Naive thymus-derived CD8-positive, alpha-beta T cell (primary cell): ENCODE measurements at regions not wholly inside any gene's neighbourhood (a gene's known extent, or its start where the extent isn't known, plus 50 kb on each side); places are given as distances from the start of the nearest gene placed in this dataset.

Source experiments
- ATAC-seq, 2 donors: fragments of 150-1000 bp; cut with Tn5 transposase in 1 of 2; sonication (Bioruptor Pico), chemical (Tn5 transposase) in 1 of 2; 1 replicate in 1 of 2; 2 replicates in 1 of 2; pipeline ENCODE4 v1.10.0; 2021; ENCODE audit warnings: mild to moderate bottlenecking in 2 of 2, moderate library complexity in 2 of 2
- POLR2A ChIA-PET: fragments of 350-600 bp; sonication (Branson Sonifier 250); formaldehyde crosslinking; loops from one replicate; lab custom pipeline; 2021; ENCODE audit warnings: antibody characterized with exemption; lab: Charles Lee
- DNase-seq, 10 donors: peaks; one replicate each; pipeline versions ENCODE4 v3.0.0 to v3.0.0-alpha.2; 2020 to 2022
- H3K27ac Mint-ChIP-seq, 10 donors: one replicate each; pipeline ENCODE4 v1.8.0; 2020 to 2022; ENCODE audit warnings: mild to moderate bottlenecking in 10 of 10, mixed read lengths in 10 of 10, moderate library complexity in 4 of 10, inconsistent platforms in 1 of 10
- H3K27me3 Mint-ChIP-seq, 5 donors: one replicate each; pipeline ENCODE4 v1.8.0; 2021 to 2022; ENCODE audit warnings: mixed read lengths in 5 of 5
- H3K36me3 Mint-ChIP-seq, 3 donors: one replicate each; pipeline ENCODE4 v1.8.0; 2020 to 2022; ENCODE audit warnings: mixed read lengths in 3 of 3, mild to moderate bottlenecking in 2 of 3, inconsistent platforms in 1 of 3
- H3K4me1 Mint-ChIP-seq, 4 donors: one replicate each; pipeline ENCODE4 v1.8.0; 2021 to 2022; ENCODE audit warnings: mixed read lengths in 4 of 4
- H3K4me3 Mint-ChIP-seq, 10 donors: one replicate each; pipeline ENCODE4 v1.8.0; 2020 to 2022; ENCODE audit warnings: mild to moderate bottlenecking in 10 of 10, mixed read lengths in 10 of 10, moderate library complexity in 6 of 10, inconsistent platforms in 1 of 10
- H3K9me3 Mint-ChIP-seq, 9 donors: one replicate each; pipeline ENCODE4 v1.8.0; 2020 to 2022; ENCODE audit warnings: mixed read lengths in 9 of 9, mild to moderate bottlenecking in 3 of 9, inconsistent platforms in 1 of 9, moderate library complexity in 1 of 9

DNA sequence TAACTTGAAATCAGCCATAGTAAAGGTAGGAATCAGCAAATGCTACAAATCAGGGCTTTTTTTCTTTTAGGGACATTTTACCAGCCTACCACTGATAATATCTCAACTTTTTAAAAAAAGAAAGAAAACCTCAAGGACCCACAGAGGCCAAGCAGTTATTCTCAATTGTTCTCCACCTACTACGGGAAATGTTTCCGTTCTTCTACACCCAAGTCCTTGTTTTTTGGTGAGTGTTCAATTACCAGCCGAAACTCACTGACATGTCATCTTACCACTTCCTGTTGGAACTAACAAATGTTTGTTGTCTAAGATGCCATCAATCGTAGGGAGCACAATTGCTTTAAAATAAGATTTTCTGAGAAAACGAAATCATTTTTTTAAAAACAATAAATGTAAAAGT lies 50.2 kb upstream of the CDK1 start:
- Mint-ChIP-seq H3K27ac (peak overlapping the region in 9 of 10 donors; percentile 23 to 93 (median 83)), H3K4me3 (peak overlapping the region in 9 of 10 donors; percentile 25 to 75 (median 61)), H3K4me1 (peaks cover 28 to 61% (median 43%) of the 10 kb centered on the region in 4 donors), H3K9me3 (peaks cover 0 to 6% (median 0%) of the 10 kb centered on the region in 9 donors), H3K27me3 (peaks cover 0 to 30% (median 8%) of the 10 kb centered on the region in 5 donors), H3K36me3 (peaks cover 0 to 4% (median 0%) of the 10 kb centered on the region in 3 donors)
- peak in 5 of 10 donors; percentile 17 to 73 (median 42) for DNase-seq
- peak in 1 of 2 donors; percentile 69 for ATAC-seq
- POLR2A ChIA-PET, result no interaction called here

DNA sequence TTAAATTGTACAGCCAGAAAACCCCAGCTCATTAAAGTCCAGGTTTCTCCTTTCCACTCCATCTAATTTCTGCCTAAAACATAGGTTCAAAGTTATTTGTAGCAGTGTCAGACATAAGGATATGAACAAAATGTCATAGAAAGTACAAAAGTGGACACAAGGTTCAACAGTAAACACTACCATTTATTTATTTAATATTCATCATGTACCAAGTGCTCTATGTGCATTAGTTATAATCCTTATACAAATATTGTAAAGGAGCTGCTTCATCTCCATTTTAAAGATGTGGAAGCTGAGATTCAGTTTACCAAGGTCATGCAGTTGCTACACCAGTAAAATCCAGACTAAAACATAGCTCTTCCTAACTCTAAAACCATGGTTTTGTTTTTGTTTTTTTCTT lies 52.0 kb upstream of the CDK1 start:
- no peak for DNase-seq
- POLR2A ChIA-PET, result no interaction called here
- Mint-ChIP-seq H3K36me3 (peaks cover 0 to 4% (median 3%) of the 10 kb centered on the region in 3 donors), H3K4me1 (peaks cover 13 to 46% (median 31%) of the 10 kb centered on the region in 4 donors), H3K4me3 (no peak overlapping the region), H3K27ac (peak overlapping the region in 3 of 10 donors; percentile 58 to 93 (median 83)), H3K27me3 (peaks cover 0 to 19% (median 8%) of the 10 kb centered on the region in 5 donors), H3K9me3 (peaks cover 0 to 6% (median 0%) of the 10 kb centered on the region in 9 donors)
- no peak for ATAC-seq

DNA sequence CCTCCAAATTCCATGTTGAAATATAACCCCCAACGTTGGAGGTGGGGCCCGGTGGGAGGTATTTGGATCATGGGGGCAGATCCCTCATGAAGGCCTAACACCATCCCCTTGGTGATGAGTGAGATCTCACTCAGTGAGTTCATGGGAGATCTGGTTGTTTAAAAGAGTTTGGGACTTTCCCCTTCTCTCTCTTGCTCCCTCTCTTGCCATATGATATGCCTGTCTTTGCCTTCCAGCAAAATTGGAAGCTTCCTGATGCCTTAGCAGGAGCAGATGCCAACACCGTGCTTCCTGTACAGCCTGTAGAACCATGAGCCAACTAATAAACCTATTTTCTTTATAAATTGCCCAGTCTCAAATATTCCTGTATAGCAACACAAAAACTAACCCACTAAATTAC lies 55.7 kb upstream of the CDK1 start:
- Mint-ChIP-seq H3K4me3 (peak overlapping the region in 1 of 10 donors; percentile 17), H3K9me3 (peaks cover 0 to 6% (median 0%) of the 10 kb centered on the region in 9 donors), H3K4me1 (peaks cover under 1 to 20% (median 15%) of the 10 kb centered on the region in 4 donors), H3K27ac (no peak overlapping the region), H3K36me3 (peaks cover 0 to 4% (median 3%) of the 10 kb centered on the region in 3 donors), H3K27me3 (peaks cover 0 to 19% (median 8%) of the 10 kb centered on the region in 5 donors)
- ATAC-seq, result no peak
- POLR2A ChIA-PET, result no interaction called here
- no peak for DNase-seq

DNA sequence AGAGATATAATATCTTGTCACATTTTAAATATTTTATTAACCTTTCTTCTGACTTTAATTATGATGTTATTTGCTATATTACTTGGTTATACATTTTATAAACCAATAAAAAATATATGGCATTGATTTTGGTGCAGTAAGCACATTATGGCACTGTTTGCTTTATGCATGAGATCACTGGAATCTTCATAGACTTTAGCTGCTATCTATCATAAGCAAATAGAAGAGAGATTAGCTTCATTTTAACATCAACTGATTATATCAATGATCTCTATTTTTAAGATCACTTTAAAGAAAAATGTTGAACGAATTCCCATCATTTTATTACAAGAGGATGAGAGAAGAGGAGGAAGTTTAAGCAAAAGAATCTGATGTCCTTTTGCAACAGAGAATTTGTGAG lies 58.6 kb upstream of the CDK1 start:
- Mint-ChIP-seq H3K4me3 (no peak overlapping the region), H3K4me1 (peaks cover 0 to 3% (median 2%) of the 10 kb centered on the region in 4 donors), H3K9me3 (peaks cover 0 to 6% (median 0%) of the 10 kb centered on the region in 9 donors), H3K27me3 (peaks cover 0 to 9% (median 1%) of the 10 kb centered on the region in 5 donors), H3K36me3 (peaks cover 0 to 4% (median 3%) of the 10 kb centered on the region in 3 donors), H3K27ac (peak overlapping the region in 1 of 10 donors; percentile 58)
- POLR2A ChIA-PET, result no interaction called here
- no peak for ATAC-seq
- no peak for DNase-seq

DNA sequence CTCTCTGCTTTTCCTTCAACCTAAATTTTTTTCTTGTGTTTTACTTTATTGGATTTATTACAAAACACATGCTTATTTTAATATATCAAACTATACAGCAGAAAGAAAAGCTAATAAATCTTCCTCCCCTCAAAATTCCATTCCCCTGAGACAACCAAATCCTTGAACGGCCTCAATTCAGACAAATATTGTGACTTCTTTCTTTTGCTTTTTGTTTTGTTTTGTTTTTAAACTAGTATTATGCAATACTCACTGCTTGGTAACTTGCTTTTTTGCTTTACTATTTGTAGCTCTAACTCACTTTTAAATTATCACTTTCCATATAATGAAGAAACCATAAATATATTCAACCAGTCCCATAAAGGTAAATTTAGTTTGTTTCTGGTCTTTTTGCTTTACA lies 59.4 kb upstream of the CDK1 start:
- Mint-ChIP-seq H3K36me3 (peaks cover 0 to 3% (median 0%) of the 10 kb centered on the region in 3 donors), H3K4me3 (no peak overlapping the region), H3K27ac (no peak overlapping the region), H3K4me1 (peaks cover 3 to 8% (median 5%) of the 10 kb centered on the region in 4 donors), H3K27me3 (peaks cover 0 to 6% (median 0%) of the 10 kb centered on the region in 5 donors), H3K9me3 (peaks cover 0 to 3% (median 0%) of the 10 kb centered on the region in 9 donors)
- DNase-seq (no peak), ATAC-seq (no peak)
- POLR2A ChIA-PET, result no interaction called here

DNA sequence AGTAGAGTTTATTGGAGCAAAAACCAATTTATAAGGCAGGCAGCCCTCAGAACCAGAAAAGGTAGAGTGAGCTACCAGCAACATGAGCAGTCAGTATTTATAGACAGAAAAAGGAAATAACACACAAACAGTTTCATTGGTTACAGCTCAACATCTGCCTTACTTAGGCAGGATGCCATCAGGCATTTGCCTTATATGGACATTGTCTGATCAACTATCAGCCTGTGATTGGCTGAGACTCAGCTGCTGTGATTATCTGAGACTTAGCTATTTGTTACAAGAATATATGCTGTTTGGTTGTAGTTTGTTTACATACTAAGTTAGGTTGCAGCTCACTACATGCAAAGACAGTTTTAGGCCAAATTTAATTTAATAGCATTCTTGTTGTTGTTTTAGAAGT lies 60.4 kb upstream of the CDK1 start:
- peaks cover 0 to 3% (median 0%) of the 10 kb centered on the region in 3 donors for H3K36me3 Mint-ChIP-seq
- H3K9me3 Mint-ChIP-seq, result peaks cover 0 to 2% (median 0%) of the 10 kb centered on the region in 9 donors
- peaks cover 3 to 8% (median 5%) of the 10 kb centered on the region in 4 donors for H3K4me1 Mint-ChIP-seq
- ATAC-seq (peak in 1 of 2 donors; percentile 40), DNase-seq (no peak)
- H3K4me3 Mint-ChIP-seq, result no peak overlapping the region
- peaks cover 0 to 6% (median 0%) of the 10 kb centered on the region in 5 donors for H3K27me3 Mint-ChIP-seq
- H3K27ac Mint-ChIP-seq, result no peak overlapping the region
- POLR2A ChIA-PET, result no interaction called here

DNA sequence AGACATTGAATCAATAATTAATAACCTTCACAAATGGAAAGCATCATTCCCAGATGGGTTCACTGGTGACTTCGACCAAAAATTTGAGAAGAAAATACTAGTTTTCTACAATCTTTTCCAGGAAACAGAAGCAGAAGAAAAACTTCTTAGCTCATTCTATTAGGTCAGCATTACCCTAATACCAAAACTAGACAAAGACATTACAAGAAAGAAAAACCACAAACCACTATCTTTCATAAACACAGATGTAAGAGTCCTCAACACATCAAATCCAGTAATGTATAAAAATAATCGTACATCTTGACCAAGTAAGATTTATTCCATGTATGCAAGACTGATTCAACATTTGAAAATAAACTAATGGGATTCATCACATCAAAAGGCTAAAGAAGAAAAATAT lies 64.0 kb upstream of the CDK1 start:
- Mint-ChIP-seq H3K9me3 (peaks cover 0 to 2% (median 0%) of the 10 kb centered on the region in 9 donors), H3K27me3 (peaks cover 0 to 3% (median 0%) of the 10 kb centered on the region in 5 donors), H3K27ac (no peak overlapping the region), H3K4me3 (peak overlapping the region in 1 of 10 donors; percentile 6), H3K36me3 (no peaks in the 10 kb centered on the region), H3K4me1 (peaks cover 3 to 12% (median 5%) of the 10 kb centered on the region in 4 donors)
- DNase-seq (no peak), ATAC-seq (no peak)
- POLR2A ChIA-PET, result no interaction called here

DNA sequence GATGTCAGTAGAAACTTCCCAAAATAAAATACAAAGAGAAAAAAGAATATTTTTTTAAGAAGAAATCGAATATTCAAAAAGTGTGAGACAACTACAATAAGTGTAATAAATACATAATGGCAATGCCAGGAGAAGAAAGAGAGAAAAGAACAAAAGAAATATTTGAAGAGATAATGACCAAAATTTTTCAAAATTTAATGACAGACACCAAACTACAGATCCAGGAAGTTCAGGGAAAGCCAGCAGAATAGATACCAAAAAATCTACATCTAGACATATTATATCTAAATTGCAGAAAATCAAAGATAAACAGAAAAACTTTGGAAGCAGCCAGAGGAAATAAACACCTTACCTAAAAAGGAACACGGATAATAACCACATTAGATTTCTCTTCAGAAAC lies 66.8 kb upstream of the CDK1 start:
- H3K27ac Mint-ChIP-seq, result peak overlapping the region in 1 of 10 donors; percentile 24

DNA sequence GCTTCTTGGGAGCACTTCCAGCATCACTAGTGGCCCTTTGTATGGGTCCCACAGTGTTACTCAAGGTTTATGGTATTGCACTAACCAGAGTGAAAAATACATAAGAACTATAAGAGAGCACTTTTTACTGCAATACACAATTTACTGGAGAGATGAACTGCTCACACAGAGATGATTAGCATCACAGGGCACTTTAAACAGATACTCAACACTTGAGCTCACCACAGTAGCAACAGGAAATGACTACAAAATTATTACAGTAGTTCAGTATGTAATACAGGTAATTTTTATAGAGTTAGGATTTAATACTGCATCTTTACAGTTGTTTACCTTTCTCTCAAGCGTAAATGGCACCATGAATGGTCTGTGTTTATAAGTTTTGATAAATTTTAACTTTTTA lies 68.2 kb upstream of the CDK1 start:
- peaks cover 0 to 5% (median 0%) of the 10 kb centered on the region in 9 donors for H3K9me3 Mint-ChIP-seq
- ATAC-seq (no peak), DNase-seq (no peak)
- H3K27me3 Mint-ChIP-seq, result peaks cover 0 to 7% (median 2%) of the 10 kb centered on the region in 5 donors
- H3K36me3 Mint-ChIP-seq, result peaks cover 0 to 5% (median 0%) of the 10 kb centered on the region in 3 donors
- peaks cover 3 to 25% (median 6%) of the 10 kb centered on the region in 4 donors for H3K4me1 Mint-ChIP-seq
- POLR2A ChIA-PET, result no interaction called here
- H3K27ac Mint-ChIP-seq, result no peak overlapping the region
- no peak overlapping the region for H3K4me3 Mint-ChIP-seq

More for the DNA sequence above, 66.8 kb upstream of the CDK1 start:
- Mint-ChIP-seq H3K4me3 (no peak overlapping the region), H3K4me1 (peaks cover 3 to 23% (median 7%) of the 10 kb centered on the region in 4 donors), H3K9me3 (peaks cover 0 to 5% (median 0%) of the 10 kb centered on the region in 9 donors), H3K36me3 (peaks cover 0 to 5% (median 0%) of the 10 kb centered on the region in 3 donors), H3K27me3 (peaks cover 0 to 7% (median 2%) of the 10 kb centered on the region in 5 donors)
- ATAC-seq, result no peak
- no peak for DNase-seq
- POLR2A ChIA-PET, result no interaction called here

DNA sequence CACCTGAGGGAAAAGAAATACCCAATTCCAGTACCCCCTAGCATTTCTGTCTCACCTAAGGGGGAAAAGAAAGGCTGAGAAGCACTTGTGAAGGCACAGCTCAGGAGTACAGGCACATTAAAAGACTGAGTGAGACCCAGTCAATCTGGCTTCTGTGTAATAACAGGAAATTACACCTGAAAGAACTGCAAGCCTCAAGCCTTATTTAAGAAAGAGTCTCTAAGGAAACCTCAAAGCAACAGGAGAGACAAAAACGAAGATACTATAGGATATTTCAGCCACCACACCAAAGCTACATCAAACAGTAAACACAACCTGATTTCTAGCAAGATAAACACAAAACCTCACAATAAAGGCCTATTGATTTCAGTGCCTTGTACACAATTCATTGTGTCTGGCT lies 69.6 kb upstream of the CDK1 start:
- Mint-ChIP-seq H3K4me1 (peaks cover 0 to 24% (median 6%) of the 10 kb centered on the region in 4 donors), H3K36me3 (peaks cover 0 to 5% (median 0%) of the 10 kb centered on the region in 3 donors), H3K27ac (peak overlapping the region in 2 of 10 donors; percentile 15 to 85), H3K4me3 (no peak overlapping the region), H3K9me3 (peaks cover 0 to 5% (median 0%) of the 10 kb centered on the region in 9 donors), H3K27me3 (peaks cover 0 to 7% (median 2%) of the 10 kb centered on the region in 5 donors)
- DNase-seq (no peak), ATAC-seq (peak in 1 of 2 donors; percentile 65)
- POLR2A ChIA-PET, result no interaction called here

DNA sequence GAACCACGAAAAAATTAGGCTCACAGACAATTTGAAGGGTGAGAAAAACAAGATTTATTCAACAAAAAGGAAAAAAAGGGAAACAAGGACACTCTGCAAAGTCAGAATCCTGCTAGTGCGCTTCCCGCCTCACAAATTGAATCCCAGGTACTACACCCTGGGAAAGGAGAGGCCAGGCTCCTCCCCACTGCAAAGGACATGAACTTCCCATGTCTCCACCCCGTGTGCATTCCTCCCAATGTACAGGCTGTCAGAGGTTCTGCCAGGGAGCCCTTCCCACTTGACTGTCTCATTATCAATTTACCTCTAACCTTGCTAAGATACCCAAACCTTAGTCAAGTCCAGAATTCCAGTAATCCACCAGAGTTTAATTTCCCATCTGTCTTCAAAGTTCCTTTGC lies 70.4 kb upstream of the CDK1 start:
- no peak for DNase-seq
- POLR2A ChIA-PET, result no interaction called here
- peaks cover 0 to 5% (median 0%) of the 10 kb centered on the region in 3 donors for H3K36me3 Mint-ChIP-seq
- no peak overlapping the region for H3K4me3 Mint-ChIP-seq
- peaks cover 0 to 5% (median 0%) of the 10 kb centered on the region in 9 donors for H3K9me3 Mint-ChIP-seq
- no peak for ATAC-seq
- no peak overlapping the region for H3K27ac Mint-ChIP-seq
- H3K4me1 Mint-ChIP-seq, result peaks cover 0 to 28% (median 8%) of the 10 kb centered on the region in 4 donors
- H3K27me3 Mint-ChIP-seq, result peaks cover 0 to 7% (median 1%) of the 10 kb centered on the region in 5 donors

DNA sequence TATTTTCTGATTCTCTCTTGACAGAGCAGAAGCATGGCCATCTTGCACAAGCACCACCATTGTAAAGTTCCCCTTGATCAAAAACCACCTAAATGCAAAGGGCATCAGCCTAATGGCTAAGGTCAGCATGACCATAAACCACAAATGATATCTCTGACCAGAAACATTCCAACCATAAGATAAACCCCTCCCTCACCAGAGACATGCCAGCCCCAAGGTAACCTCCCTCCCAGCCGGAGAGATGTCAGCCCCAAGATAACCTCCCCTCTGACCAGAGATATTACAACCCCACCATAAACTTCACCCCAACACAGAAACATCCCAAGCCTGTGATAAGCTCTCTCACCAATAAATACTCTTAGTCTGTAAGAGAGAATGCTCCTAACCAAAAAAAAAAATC lies 72.1 kb upstream of the CDK1 start:
- H3K36me3 Mint-ChIP-seq, result peaks cover 0 to 5% (median 2%) of the 10 kb centered on the region in 3 donors
- no peak overlapping the region for H3K4me3 Mint-ChIP-seq
- H3K27ac Mint-ChIP-seq, result peak overlapping the region in 3 of 10 donors; percentile 3 to 57 (median 45)
- H3K4me1 Mint-ChIP-seq, result peaks cover 0 to 28% (median 8%) of the 10 kb centered on the region in 4 donors
- peaks cover 0 to 5% (median 0%) of the 10 kb centered on the region in 9 donors for H3K9me3 Mint-ChIP-seq
- no peak for DNase-seq
- no peak for ATAC-seq
- peaks cover 0 to 4% (median 1%) of the 10 kb centered on the region in 5 donors for H3K27me3 Mint-ChIP-seq
- POLR2A ChIA-PET, result no interaction called here

DNA sequence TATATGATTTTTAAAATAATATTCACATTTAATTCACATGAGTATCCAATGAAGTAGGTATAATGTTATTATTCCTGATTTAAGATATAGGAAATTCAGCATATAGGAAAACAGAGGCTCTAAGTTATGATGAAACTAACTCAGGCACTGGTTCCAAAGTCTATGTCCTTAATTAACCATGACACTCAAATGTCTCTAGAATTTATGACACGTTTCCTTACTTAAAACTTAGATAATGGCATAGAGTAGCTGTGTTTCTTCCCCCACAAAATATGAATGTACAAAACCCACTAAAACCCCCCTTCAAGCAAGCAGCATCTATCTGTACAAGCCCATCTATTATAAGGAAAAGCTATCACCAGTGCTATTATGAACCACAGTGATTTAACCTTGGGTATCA lies 72.9 kb upstream of the CDK1 start:
- peak overlapping the region in 1 of 10 donors; percentile 57 for H3K27ac Mint-ChIP-seq
- H3K27me3 Mint-ChIP-seq, result peaks cover 0 to 4% (median 1%) of the 10 kb centered on the region in 5 donors
- H3K4me3 Mint-ChIP-seq, result no peak overlapping the region
- POLR2A ChIA-PET, result no interaction called here
- ATAC-seq (no peak), DNase-seq (no peak)
- H3K9me3 Mint-ChIP-seq, result peaks cover 0 to 5% (median 0%) of the 10 kb centered on the region in 9 donors
- H3K36me3 Mint-ChIP-seq, result peaks cover 0 to 5% (median 2%) of the 10 kb centered on the region in 3 donors
- peaks cover 0 to 28% (median 8%) of the 10 kb centered on the region in 4 donors for H3K4me1 Mint-ChIP-seq
